HL-60 (cell line): ENCODE measurements at regions not wholly inside any gene's neighbourhood (a gene's known extent, or its start where the extent isn't known, plus 50 kb on each side); places are given as distances from the start of the nearest gene placed in this dataset.
"Not testable (repeated sequence)": the region's sequence is repeated elsewhere in the genome, so short reads cannot be mapped to it uniquely, and the experiment has no call there.

Source experiments
- POLR2AphosphoS5 ChIP-seq: IDR thresholded peaks from 2 replicates; pipeline ENCODE4 v1.6.1; 2012; ENCODE audit warnings: low read depth
- REST ChIP-seq: IDR thresholded peaks from 2 replicates; pipeline ENCODE4 v1.6.1; 2012; ENCODE audit warnings: low read depth; ENCODE audit not compliant: insufficient replicate concordance

DNA sequence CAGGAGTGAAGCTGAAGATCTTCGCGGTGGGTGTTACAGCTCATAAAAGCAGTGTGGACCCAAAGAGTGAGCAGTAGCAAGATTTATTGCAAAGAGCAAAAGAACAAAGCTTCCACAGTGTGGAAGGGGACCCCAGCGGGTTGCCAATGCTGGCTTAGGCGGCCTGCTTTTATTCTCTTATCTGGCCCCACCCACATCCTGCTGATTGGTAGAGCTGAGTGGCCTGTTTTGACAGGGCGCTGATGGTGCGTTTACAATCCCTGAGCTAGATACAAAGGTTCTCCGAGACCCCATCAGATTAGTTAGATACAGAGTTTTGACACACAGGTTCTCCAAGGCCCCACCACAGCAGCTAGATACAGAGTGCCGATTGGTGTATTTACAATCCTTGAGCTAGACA lies 875.0 kb downstream of the LRFN5 start:
- not testable (repeated sequence) for TF ChIP-seq POLR2AphosphoS5, REST
